ENCODE measurements at regions not wholly inside any gene's neighbourhood (a gene's known extent, or its start where the extent isn't known, plus 50 kb on each side); places are given as distances from the start of the nearest gene placed in this dataset.
"Not testable (repeated sequence)": the region's sequence is repeated elsewhere in the genome, so short reads cannot be mapped to it uniquely, and the experiment has no call there.

DNA sequence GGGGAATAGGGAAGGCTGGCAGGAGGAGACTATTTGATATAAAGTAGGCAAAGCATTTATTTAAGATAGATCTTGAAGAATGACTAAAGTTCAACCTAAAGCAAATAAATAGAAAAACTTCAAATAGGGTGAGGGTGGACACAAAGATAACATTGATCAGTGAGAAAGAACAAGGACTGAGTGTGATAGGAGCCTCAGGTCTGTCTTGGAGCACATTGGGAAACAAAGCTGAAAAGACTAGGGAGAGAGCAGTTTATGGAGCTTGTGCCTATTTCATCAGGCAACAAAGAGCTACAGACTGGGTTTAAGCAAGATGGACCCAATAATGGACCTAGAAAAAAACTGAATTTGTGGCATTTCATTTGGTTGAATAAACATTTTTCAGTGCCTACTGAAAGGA lies 425.6 kb downstream of the SMARCA1 start:
- TF ChIP-seq, protein P1, sequence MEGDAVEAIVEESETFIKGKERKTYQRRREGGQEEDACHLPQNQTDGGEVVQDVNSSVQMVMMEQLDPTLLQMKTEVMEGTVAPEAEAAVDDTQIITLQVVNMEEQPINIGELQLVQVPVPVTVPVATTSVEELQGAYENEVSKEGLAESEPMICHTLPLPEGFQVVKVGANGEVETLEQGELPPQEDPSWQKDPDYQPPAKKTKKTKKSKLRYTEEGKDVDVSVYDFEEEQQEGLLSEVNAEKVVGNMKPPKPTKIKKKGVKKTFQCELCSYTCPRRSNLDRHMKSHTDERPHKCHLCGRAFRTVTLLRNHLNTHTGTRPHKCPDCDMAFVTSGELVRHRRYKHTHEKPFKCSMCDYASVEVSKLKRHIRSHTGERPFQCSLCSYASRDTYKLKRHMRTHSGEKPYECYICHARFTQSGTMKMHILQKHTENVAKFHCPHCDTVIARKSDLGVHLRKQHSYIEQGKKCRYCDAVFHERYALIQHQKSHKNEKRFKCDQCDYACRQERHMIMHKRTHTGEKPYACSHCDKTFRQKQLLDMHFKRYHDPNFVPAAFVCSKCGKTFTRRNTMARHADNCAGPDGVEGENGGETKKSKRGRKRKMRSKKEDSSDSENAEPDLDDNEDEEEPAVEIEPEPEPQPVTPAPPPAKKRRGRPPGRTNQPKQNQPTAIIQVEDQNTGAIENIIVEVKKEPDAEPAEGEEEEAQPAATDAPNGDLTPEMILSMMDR (IDR thresholded peaks at IDR 0.05; ENCODE audit: low read depth, low read length) = no peak
- no peak overlapping the region for H3K4me3 ChIP-seq (ENCODE audit: low read depth, low read length)
- in situ Hi-C loops (cut with HindIII; ENCODE audit: low sequenced_read_pairs) = no loop called here
- no peak for DNase-seq (ENCODE audit: low read depth, low spot score)

DNA sequence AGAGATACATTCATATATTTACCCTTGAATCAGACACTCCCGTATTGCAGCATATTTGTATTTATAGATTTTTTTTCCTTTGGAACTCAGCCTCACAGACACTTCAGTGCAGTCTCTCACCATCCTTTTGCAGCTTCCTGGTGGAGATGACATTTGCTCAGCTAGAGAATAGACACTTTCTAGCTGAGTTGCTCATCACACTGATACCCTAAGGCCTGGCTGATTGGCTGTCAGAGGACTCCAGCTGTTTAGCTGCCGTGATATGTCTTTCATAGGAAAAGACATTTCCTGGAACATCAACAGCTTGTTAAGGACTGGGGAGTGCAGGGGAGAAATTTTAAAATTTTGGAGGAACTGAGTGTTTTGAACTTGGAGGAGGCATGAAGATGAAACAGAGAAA lies 429.6 kb downstream of the SMARCA1 start:
- TF ChIP-seq, protein P1 (IDR thresholded peaks at IDR 0.05; ENCODE audit: low read depth, low read length) = no peak
- in situ Hi-C loops (cut with HindIII; ENCODE audit: low sequenced_read_pairs) = no loop called here
- no peak for DNase-seq (ENCODE audit: low read depth, low spot score)
- no peak overlapping the region for H3K4me3 ChIP-seq (ENCODE audit: low read depth, low read length)

DNA sequence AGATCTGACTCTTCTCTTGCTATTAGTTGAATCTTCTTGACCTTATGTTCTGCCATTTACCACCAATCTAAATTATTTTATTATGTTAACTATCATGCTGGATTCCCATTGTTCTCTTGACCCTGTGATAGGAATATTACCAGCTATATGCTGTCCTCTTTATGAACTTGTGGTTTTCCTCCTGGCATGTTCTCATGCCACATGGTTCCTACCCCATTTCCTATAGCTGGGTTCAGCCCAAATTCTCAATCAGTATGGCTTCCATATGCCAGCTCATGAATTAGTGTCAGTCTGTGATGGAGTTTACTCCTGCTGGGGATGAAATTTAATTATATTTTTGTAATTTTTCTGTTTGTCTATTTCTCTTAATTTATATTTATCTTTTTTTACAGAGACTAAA lies 430.5 kb downstream of the SMARCA1 start:
- no peak overlapping the region for H3K4me3 ChIP-seq (ENCODE audit: low read depth, low read length)
- no peak for DNase-seq (ENCODE audit: low read depth, low spot score)
- in situ Hi-C loops (cut with HindIII; ENCODE audit: low sequenced_read_pairs) = no loop called here
- TF ChIP-seq, protein P1 (IDR thresholded peaks at IDR 0.05; ENCODE audit: low read depth, low read length) = no peak

DNA sequence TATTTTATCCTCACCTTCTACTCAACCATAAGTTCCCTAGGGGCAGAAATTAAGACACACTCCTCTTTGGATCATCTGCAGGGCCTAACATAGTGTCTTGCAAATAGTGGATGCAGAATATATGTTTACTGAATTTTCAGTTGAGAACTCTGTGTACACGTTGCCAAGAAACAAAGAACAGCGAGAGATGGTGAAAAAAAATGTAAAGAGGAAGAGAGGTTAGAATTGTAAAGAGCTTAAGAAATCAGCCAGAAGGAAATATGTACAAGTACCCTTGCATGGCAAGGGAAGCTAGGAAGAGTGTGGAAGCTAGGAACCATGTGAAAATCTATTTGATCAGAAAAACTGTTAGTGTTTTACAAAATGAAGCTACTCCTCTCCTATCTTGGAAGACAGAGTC lies 431.0 kb downstream of the SMARCA1 start:
- in situ Hi-C loops (cut with HindIII; ENCODE audit: low sequenced_read_pairs) = no loop called here

DNA sequence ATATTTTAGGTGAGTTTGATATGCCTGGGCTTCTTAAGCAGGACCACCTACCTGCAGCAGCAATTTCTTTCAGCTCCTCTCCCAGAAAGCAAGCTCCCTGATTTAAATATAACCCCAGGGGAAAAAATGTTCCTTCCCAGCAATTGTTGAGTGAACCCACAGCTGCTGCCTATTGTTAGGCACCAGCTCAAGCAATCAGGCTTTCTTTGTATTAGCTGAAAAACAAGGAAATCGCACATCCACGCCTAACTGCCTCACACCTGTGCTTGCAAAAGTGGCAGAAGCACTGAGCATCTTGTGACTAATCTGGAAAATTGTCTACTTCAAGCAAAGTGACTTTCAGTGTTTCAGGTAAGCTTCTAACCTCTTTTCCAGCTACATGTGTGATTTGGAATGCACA lies 432.2 kb downstream of the SMARCA1 start:
- TF ChIP-seq, protein P1 (IDR thresholded peaks at IDR 0.05; ENCODE audit: low read depth, low read length) = no peak
- no peak for DNase-seq (ENCODE audit: low read depth, low spot score)
- H3K4me3 ChIP-seq (ENCODE audit: low read depth, low read length) = no peak overlapping the region
- in situ Hi-C loops (cut with HindIII; ENCODE audit: low sequenced_read_pairs) = no loop called here

More for the DNA sequence above, 431.0 kb downstream of the SMARCA1 start:
- H3K4me3 ChIP-seq (ENCODE audit: low read depth, low read length) = no peak overlapping the region
- DNase-seq (ENCODE audit: low read depth, low spot score) = no peak
- TF ChIP-seq, protein P1 (IDR thresholded peaks at IDR 0.05; ENCODE audit: low read depth, low read length) = no peak

DNA sequence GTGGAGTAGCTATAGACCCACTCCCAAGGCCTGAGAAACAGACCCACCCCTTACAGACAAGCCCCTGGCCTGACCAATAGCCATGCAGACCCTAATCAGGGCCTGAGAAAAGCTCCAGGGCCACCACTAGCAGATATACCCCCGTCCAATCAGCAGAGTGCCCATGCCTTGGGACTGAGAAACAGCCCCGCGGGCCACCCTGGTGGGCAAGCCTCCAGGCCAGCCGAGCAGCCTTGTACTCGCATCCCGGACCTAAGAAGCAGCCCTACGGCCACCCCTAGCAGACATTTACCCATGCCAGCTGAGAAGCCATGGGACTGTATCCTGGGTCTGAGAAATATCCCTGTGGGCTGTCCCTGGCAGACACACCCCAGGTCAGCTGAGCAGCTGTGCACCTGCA lies 436.5 kb downstream of the SMARCA1 start:
- no peak for DNase-seq (ENCODE audit: low read depth, low spot score)
- no peak overlapping the region for H3K4me3 ChIP-seq (ENCODE audit: low read depth, low read length)
- in situ Hi-C loops (cut with HindIII; ENCODE audit: low sequenced_read_pairs) = no loop called here
- TF ChIP-seq, protein P1 (IDR thresholded peaks at IDR 0.05; ENCODE audit: low read depth, low read length) = no peak

DNA sequence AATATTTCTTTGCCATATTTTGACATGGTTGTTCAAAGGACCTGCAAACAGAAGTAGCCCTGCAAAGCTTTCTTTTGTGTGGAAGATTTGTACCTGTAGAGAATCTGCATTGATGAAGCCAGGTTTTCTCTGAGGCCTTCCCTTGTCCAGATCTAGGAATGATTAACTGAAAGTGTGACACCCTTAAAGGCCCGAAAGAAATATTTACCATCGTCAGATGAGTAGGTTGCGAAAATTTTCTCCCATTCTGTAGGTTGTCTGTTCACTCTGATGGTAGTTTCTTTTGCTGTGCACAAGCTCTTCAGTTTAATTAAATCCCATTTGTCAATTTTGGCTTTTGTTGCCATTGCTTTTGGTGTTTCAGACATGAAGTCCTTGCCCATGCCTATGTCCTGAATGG lies 439.0 kb downstream of the SMARCA1 start:
- in situ Hi-C loops (cut with HindIII; ENCODE audit: low sequenced_read_pairs); DNase-seq (ENCODE audit: low read depth, low spot score); H3K4me3 ChIP-seq (ENCODE audit: low read depth, low read length): not testable (repeated sequence)
